GM21515 (cell line): ENCODE measurements at regions not wholly inside any gene's neighbourhood (a gene's known extent, or its start where the extent isn't known, plus 50 kb on each side); places are given as distances from the start of the nearest gene placed in this dataset.
"Not testable (repeated sequence)": the region's sequence is repeated elsewhere in the genome, so short reads cannot be mapped to it uniquely, and the experiment has no call there.

ENCODE experiments used
- ATAC-seq: cut with Tn5 transposase; IDR thresholded peaks from one replicate; pipeline ENCODE4 v1.9.1; 2021; ENCODE audit not compliant: unreplicated experiment

GRCh38 chr18:78240101-78240500 is 739.5 kb upstream of the SALL3 start:
- no peak for ATAC-seq

- ATAC-seq = no peak
Measured at GRCh38 chr18:78240627-78241252, 738.9 kb upstream of the SALL3 start.

GRCh38 chr18:78241535-78242253 is 737.9 kb upstream of the SALL3 start:
- no peak for ATAC-seq

DNA sequence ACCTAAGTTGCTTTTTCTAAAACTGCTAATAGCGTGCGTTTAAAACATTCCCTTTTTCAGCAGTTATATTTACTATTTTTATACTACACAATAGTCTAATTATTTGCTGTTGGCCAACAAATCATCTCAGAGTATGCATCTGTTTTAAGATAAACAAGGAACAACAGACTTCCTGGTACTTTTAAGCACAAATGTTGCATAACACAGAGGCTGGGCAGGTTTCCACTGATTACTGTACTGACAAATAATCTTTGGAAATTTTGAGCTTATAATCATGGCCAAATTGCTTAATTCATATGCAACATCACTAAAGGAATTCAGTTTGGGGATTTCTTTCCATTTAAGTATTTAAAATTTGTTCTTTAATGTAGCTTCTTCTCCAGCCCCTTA is 737.4 kb upstream of the SALL3 start:
- ATAC-seq = no peak

GRCh38 chr18:78242806-78243205 is 736.8 kb upstream of the SALL3 start:
- no peak for ATAC-seq

- no peak for ATAC-seq
Measured at GRCh38 chr18:78244779-78245178, 734.8 kb upstream of the SALL3 start.

GRCh38 chr18:78245451-78245850 is 734.2 kb upstream of the SALL3 start:
- ATAC-seq = no peak

DNA sequence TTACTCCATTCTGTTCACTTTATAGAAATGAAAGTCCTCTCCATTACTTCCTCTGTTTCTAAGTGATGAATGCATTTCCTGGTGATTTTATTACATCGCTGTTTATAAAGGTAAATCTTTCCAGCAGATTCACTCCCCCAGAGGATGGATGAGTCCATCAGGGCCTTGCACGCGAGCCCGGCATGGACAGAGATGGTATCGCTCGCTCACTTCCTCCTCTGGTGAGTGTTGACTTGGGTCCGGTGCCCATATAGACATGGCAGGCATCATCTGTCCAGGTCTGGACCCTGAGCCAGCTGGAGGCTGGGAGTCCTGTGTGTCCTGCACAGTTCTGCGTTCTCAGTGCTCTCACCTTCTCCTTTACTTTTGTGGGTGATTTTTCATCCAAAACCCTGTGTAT is 733.6 kb upstream of the SALL3 start:
- ATAC-seq = no peak

GRCh38 chr18:78246588-78246987 is 733.0 kb upstream of the SALL3 start:
- ATAC-seq = no peak

GRCh38 chr18:78247615-78248289 is 731.9 kb upstream of the SALL3 start:
- ATAC-seq = no peak

DNA sequence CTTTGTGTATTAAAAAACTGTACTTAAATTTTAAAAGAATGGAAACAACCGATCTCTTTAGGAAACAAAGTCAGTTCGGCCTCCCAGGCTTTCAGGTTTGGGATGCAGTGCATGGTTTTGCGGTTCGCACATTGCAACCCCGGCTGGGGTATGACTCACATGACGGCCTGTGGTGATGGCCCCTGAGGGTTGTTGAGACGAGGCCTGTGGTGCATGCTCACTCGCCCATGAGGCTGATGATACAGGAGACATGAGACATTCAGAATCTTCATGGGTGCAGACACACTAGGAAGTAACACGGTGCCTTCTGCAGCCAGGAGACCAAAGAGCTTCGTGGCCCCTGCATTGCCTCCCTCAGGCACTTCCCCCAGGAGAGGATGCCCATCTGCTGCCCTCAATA is 724.6 kb upstream of the SALL3 start:
- ATAC-seq = no peak

GRCh38 chr18:78268226-78268988 is 711.2 kb upstream of the SALL3 start:
- ATAC-seq = no peak

DNA sequence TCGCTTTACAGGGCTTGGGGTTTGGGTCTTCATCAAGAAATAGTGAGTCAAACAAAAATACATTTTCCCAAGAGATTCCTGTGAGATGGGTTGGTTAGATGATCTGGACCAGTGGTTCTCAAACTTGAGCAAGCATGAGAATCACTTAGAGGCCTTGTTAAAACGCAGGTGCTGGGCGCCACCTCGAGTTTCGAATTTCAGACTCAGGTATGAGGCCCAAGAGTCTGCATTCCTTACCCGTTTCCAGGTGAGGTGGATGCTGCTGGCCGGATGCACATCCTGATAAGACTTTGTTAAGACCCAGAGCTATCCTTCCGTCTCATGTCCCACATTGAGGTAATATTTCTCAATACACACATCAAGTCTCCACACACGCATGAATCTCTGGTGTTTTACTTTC is 707.8 kb upstream of the SALL3 start:
- no peak for ATAC-seq

DNA sequence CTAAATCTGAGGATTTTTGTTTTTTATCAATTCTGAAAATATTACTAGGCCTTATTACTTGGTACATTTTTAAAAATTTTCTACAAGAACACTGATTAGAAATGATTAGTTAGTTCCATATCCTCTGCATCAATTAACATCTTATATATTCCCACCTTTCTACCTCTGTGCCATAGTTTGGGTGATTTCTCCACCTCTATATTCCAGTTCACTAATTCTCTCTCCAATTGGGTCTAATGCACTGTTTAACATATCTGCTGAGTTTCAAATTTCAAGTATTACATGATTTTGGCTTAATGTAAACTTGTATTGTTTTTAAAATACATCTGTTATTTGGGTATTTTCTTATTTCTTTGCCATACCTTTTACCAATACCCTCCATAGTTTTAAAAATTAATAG is 705.7 kb upstream of the SALL3 start:
- ATAC-seq = no peak

- ATAC-seq = not testable (repeated sequence)
Measured at GRCh38 chr18:78283425-78283824, 696.2 kb upstream of the SALL3 start.

GRCh38 chr18:78292618-78293380 is 686.8 kb upstream of the SALL3 start:
- ATAC-seq = no peak

- no peak for ATAC-seq
Measured at GRCh38 chr18:78293540-78293939, 686.1 kb upstream of the SALL3 start.

- ATAC-seq = no peak
Measured at GRCh38 chr18:78293940-78294541, 685.6 kb upstream of the SALL3 start.

GRCh38 chr18:78295262-78295661 is 684.4 kb upstream of the SALL3 start:
- no peak for ATAC-seq

DNA sequence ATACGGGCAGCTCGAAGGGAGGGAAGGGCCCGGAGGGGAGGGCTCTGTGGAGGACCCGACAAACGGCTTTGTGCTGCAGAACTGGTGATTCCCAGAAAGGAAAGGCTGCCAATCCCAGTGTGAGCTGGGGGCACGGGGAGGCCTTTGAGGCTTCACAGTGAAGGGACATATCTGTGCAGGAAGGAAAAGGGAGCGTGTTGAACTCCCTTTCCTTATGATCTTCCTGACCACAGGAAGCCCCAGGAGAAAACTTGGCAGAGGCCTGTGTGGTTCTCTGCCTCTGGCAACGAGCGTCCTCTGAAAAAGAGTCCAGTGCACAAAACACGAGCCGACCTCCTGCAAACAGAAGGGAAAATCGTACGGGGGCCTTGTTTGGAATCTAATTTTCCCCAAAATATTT is 683.5 kb upstream of the SALL3 start:
- no peak for ATAC-seq
